ENCODE measurements at regions not wholly inside any gene's neighbourhood (a gene's known extent, or its start where the extent isn't known, plus 50 kb on each side); places are given as distances from the start of the nearest gene placed in this dataset.
"Not testable (repeated sequence)": the region's sequence is repeated elsewhere in the genome, so short reads cannot be mapped to it uniquely, and the experiment has no call there.

GRCh38 chr13:53305419-53305818, 276.8 kb downstream of the OLFM4 start:
- not testable (repeated sequence) for DNase-seq

- no peak for DNase-seq
Measured at GRCh38 chr13:53310786-53311185, 282.2 kb downstream of the OLFM4 start.

GRCh38 chr13:53311561-53311960, 282.9 kb downstream of the OLFM4 start:
- no peak for DNase-seq

- no peak for DNase-seq
Measured at GRCh38 chr13:53321296-53321801, 292.7 kb downstream of the OLFM4 start.

- no peak for DNase-seq
Measured at GRCh38 chr13:53324656-53325055, 296.0 kb downstream of the OLFM4 start.

- DNase-seq, result no peak
Measured at GRCh38 chr13:53326716-53327115, 298.1 kb downstream of the OLFM4 start.

GRCh38 chr13:53327680-53328315, 299.2 kb downstream of the OLFM4 start:
- DNase-seq, result no peak

- no peak for DNase-seq
Measured at GRCh38 chr13:53336441-53337160, 308.0 kb downstream of the OLFM4 start.

GRCh38 chr13:53338760-53339159, 310.1 kb downstream of the OLFM4 start:
- no peak for DNase-seq

- DNase-seq, result no peak
Measured at GRCh38 chr13:53340505-53341143, 312.0 kb downstream of the OLFM4 start.

- no peak for DNase-seq
Measured at GRCh38 chr13:53341144-53341510, 312.5 kb downstream of the OLFM4 start.

- no peak for DNase-seq
Measured at GRCh38 chr13:53342623-53343360, 314.2 kb downstream of the OLFM4 start.

- no peak for DNase-seq
Measured at GRCh38 chr13:53343361-53343744, 314.7 kb downstream of the OLFM4 start.

- no peak for DNase-seq
Measured at GRCh38 chr13:53351021-53351420, 322.4 kb downstream of the OLFM4 start.

GRCh38 chr13:53357582-53357981, 329.0 kb downstream of the OLFM4 start:
- DNase-seq, result no peak

- DNase-seq, result no peak
Measured at GRCh38 chr13:53368948-53369347, 340.3 kb downstream of the OLFM4 start.

- no peak for DNase-seq
Measured at GRCh38 chr13:53379485-53379884, 350.9 kb downstream of the OLFM4 start.

- no peak for DNase-seq
Measured at GRCh38 chr13:53382008-53382407, 353.4 kb downstream of the OLFM4 start.

GRCh38 chr13:53398051-53398450, 369.4 kb downstream of the OLFM4 start:
- DNase-seq, result no peak

- DNase-seq, result no peak
Measured at GRCh38 chr13:53405616-53406015, 377.0 kb downstream of the OLFM4 start.

GRCh38 chr13:53408306-53408705, 379.7 kb downstream of the OLFM4 start:
- DNase-seq, result no peak

GRCh38 chr13:53408847-53409568, 380.4 kb downstream of the OLFM4 start:
- DNase-seq, result no peak

GRCh38 chr13:53411463-53411862, 382.9 kb downstream of the OLFM4 start:
- DNase-seq, result no peak
